HEK293 (cell line): ENCODE measurements at regions not wholly inside any gene's neighbourhood (a gene's known extent, or its start where the extent isn't known, plus 50 kb on each side); places are given as distances from the start of the nearest gene placed in this dataset.

ENCODE experiments used
- CTCF ChIP-seq: fragments of 450-650 bp; formaldehyde crosslinking; IDR thresholded peaks from 2 replicates; pipeline ENCODE4 v1.5.1; 2016; ENCODE audit warnings: missing biosample characterization, missing genetic modification characterization
- REST ChIP-seq: fragments of 450-650 bp; formaldehyde crosslinking; IDR thresholded peaks from 2 replicates; pipeline ENCODE4 v1.5.1; 2016; ENCODE audit warnings: missing biosample characterization, missing genetic modification characterization
- ZBTB49 ChIP-seq: fragments of 450-650 bp; formaldehyde crosslinking; IDR thresholded peaks from 2 replicates; pipeline ENCODE4 v1.5.1; 2016; ENCODE audit warnings: missing biosample characterization, missing genetic modification characterization, low read depth
- ZBTB7A ChIP-seq: fragments of 450-650 bp; formaldehyde crosslinking; IDR thresholded peaks from 2 replicates; pipeline ENCODE4 v1.5.1; 2016; ENCODE audit warnings: low read depth, missing biosample characterization, missing genetic modification characterization
- ZNF558 ChIP-seq: fragments of 450-650 bp; formaldehyde crosslinking; IDR thresholded peaks from 2 replicates; pipeline ENCODE4 v1.5.1; 2016; ENCODE audit warnings: missing biosample characterization, missing genetic modification characterization
- ZNF624 ChIP-seq: fragments of 450-650 bp; formaldehyde crosslinking; IDR thresholded peaks from 2 replicates; pipeline ENCODE4 v1.5.1; 2017; ENCODE audit warnings: missing biosample characterization, missing genetic modification characterization

GRCh38 chrX:15914486-15914885, 59.9 kb upstream of the AP1S2 start:
- TF ChIP-seq ZBTB7A (tag by site-specific recombination): no peak
- TF ChIP-seq CTCF (tag by site-specific recombination): no peak
- no peak for TF ChIP-seq ZNF558 (tag by site-specific recombination)
- TF ChIP-seq REST: no peak
- TF ChIP-seq ZBTB49 (tag by site-specific recombination): no peak
- no peak for TF ChIP-seq ZNF624 (tag by site-specific recombination)
